Activated CD8-positive, alpha-beta memory T cell treated with anti-CD3 and anti-CD28 coated beads for 36 hours (primary cell): ENCODE measurements at regions not wholly inside any gene's neighbourhood (a gene's known extent, or its start where the extent isn't known, plus 50 kb on each side); places are given as distances from the start of the nearest gene placed in this dataset.
"Not testable (repeated sequence)": the region's sequence is repeated elsewhere in the genome, so short reads cannot be mapped to it uniquely, and the experiment has no call there.

ENCODE experiments used
- CTCF ChIA-PET: fragments of 350-600 bp; sonication (Branson Sonifier 250); formaldehyde crosslinking; loops from one replicate; lab custom pipeline; 2021; ENCODE audit warnings: antibody characterized with exemption; lab: Charles Lee
- POLR2A ChIA-PET: fragments of 350-600 bp; sonication (Branson Sonifier 250); formaldehyde crosslinking; loops from one replicate; lab custom pipeline; 2021; ENCODE audit warnings: antibody characterized with exemption; lab: Charles Lee

DNA sequence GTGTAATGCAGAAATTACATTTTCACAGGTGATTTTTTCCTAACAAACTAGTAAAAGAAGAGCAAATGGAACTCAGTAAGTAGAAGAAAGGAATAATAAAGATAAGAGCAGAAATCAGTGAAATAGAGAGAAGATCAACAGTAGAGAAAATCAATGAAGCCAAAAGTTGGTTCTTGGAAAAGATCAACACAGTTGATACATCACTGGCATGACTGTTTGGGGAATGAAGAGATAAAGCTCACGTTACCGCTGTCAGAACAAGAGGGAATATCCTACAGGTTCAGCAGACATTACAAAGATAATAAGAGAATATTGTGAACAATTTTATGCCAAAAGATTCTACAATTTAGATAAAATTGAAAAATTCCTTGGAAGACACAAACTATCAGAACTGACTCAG is 146.4 kb downstream of the ACTR3B start:
- ChIA-PET POLR2A (no interaction called here), CTCF (no interaction called here)

DNA sequence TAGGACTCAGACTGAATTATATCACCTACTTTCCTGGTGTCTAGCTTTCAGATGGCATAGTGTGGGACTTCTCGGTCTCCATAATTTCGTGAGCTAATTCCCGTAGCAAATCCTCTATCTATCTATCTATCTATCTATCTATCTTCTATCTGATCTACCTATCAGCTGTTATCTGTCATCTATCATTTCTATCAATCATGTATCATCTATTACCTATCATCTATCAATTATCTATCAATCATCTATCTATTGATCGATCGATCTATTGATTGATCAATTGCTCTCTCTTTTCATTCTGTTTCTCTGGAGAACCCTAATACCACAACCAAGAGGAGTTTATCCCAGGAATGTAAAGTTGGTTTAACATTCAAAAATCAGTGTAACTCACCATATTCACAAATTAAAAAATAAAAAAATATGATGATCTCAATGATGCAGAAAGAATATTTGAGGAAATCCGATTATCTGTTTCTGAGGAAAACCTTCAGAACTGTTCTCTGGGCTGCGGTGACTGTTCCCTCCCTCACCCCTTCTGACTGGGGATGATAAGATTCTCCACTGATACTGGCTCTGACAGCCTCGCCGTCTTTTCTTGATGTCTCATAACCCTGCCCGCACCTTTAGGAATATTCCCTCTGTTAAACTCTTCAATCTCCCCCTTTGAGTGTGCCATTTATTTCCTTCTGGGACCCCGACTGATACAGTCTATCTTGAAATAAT is 147.7 kb downstream of the ACTR3B start:
- ChIA-PET CTCF (no interaction called here), POLR2A (no interaction called here)

DNA sequence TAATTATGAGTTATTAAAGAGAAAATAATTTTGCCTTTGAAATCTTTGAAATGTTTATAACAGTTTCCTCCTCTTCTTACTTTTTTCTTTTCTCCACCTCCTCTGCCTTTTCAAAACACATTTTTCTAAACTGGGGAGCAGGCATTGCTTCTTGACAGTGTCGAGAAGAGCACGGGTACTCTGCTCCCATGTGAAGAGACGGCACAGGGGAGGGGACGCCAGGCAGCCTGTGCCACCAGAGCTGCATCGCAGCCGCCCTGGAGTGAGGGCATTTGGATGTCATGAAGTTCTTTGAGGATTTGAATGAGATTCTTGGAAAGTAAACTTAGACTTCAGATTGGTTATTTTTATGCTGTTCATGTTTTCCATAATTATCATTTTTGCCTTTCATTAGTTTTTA is 149.7 kb downstream of the ACTR3B start:
- ChIA-PET CTCF (no interaction called here), POLR2A (no interaction called here)

DNA sequence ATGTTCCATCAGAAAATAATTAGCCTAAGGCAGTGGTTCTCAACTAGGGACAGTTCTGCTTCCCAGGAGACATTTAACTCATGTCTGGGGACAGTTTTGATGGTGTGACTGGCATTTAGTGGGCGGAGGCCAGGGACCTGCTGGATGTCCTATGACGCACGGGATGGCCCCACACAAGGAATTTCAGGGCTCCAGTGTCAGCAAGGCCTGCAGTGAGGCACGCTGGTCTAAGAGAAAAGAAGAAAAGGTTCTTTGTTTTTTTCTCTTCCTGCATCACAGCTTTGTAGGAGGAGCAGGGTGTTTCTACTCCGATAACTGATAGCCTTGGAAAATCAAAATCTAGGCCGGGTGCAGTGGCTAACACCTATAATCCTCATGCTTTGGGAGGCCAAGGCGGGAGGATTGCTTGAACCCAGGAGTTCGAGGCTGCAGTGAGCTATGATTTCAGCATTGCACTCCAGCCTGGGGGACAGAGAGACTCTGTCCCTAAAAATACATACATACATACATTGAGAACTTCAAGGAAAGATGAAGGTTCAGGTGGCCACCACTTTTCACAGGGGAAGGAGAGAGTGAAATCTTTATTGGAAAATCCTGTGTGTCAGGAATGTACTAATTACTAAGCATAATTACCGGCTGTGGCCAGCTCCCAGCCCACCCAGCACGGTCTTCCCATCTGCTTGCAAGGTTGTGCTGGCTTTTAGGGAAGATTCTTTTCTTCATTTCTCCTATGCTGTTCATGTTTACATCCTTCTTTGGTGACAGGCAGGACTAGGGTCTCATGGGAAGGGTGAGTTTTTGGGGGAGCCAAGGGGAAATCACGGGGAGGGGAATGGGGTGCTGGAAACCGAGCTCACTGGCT is 150.4 kb downstream of the ACTR3B start:
- CTCF ChIA-PET = no interaction called here
- POLR2A ChIA-PET = no interaction called here

DNA sequence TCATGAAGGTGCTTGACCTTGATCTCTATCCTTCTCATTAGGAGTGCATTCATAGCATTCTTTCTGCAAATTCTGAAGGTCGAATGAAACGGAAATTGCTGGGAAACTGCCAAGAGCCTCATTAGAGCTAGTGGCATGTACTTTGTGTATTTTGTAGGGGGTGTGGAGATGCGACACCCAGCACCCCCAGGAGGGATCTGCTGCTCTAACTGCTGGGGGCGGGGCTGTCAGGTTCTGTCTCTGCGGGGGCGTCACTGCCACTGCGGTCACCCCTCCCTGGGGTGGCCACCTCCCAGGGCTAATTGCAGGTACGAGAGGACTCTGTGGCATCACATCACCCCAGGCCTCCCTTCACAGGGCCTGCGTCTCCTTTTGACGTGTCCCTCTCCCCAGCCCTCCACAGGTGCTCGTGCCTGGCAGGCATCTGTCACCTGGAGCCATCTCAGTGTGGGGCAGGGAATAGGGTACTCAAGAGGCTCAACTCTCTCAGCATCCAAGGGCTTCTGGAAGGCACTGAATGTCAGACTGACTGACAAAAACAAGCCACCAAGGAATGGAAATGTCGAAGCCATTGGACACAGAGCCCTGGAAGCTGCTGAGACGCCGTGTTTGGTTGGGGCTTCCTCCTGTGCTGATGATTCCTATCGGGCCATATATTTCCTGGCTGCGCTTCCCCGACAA is 151.1 kb downstream of the ACTR3B start:
- POLR2A ChIA-PET = no interaction called here
- CTCF ChIA-PET = no interaction called here

DNA sequence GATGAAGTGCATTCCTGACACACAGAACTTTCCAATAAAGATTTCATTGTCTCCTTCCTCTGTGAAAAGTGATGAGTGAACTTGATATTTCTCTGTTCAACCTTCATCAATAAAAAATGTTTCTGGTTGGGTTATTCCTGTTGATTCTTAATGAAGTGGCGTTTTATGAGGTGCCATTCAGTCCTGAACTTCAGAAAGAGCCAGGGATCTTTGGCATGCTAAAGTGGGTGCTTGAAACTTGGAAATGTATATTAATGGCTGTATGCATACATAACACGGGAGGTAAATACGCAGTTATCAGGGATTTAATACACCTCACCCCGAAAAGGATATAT is 151.6 kb downstream of the ACTR3B start:
- ChIA-PET CTCF (no interaction called here), POLR2A (no interaction called here)

DNA sequence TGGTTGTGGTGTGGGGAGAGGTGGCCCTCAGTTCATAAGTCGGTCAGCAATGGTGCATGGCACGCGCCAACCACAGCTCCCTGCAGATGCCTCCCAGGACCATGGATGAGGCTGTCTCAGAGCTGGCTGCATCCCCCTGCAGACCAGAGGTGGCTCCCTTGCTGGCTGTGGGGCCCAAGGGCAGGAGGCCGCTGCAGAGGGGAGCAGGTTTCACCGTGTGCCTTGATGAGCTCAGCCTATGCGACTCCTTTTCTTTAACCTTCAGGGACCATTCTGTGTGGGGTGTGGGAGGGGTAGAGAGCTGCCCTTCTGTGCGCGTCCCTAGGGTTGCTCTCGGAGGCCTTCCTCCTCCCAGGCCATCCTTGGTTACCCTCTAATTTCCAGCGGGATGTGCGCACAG is 152.4 kb downstream of the ACTR3B start:
- ChIA-PET CTCF (no interaction called here), POLR2A (no interaction called here)

DNA sequence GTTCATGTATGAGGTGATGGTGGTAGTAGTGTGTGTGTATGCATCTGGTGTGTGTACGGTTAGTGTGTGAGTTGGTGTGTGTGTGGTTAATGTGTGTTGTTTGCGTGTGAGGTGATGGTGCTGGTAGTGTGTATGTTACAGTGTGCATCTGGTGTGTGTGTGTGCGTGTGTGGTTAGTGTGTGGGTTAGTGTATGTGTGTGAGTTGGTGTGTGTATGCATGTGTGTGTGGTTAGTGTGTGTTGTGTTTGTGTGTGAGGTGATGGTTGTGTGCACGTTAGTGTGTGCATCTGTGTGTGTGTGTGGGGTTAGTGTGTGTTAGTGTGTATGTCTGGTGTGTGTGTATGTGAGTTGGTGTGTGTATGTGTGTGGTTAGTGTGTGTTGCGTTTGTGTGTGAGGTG is 153.0 kb downstream of the ACTR3B start:
- POLR2A ChIA-PET = no interaction called here
- CTCF ChIA-PET = no interaction called here

DNA sequence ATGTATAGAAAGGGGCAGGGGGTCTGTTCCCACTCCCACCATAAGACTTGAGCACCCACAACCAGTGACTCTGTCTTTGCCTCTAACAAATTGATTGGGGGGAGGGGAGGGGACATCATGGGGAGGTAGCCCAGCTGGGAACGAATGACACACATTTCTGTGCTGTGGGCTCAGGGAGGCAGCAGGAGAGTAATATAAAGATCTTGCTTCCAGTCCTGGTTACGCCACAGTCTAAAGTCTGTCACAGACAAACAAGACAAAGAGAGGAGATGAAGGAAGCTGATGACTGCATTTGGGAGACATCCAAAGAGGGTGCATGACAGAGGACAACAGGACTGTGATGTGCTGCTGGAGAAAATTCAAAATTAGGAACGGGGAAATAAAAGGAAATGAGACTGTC is 153.9 kb downstream of the ACTR3B start:
- CTCF ChIA-PET = interaction anchor here (0.7 kb wide), 1 partner anchor 13 kb away, joined by 4 read pairs; no protein-coding TSS in a partner anchor
- POLR2A ChIA-PET = no interaction called here

DNA sequence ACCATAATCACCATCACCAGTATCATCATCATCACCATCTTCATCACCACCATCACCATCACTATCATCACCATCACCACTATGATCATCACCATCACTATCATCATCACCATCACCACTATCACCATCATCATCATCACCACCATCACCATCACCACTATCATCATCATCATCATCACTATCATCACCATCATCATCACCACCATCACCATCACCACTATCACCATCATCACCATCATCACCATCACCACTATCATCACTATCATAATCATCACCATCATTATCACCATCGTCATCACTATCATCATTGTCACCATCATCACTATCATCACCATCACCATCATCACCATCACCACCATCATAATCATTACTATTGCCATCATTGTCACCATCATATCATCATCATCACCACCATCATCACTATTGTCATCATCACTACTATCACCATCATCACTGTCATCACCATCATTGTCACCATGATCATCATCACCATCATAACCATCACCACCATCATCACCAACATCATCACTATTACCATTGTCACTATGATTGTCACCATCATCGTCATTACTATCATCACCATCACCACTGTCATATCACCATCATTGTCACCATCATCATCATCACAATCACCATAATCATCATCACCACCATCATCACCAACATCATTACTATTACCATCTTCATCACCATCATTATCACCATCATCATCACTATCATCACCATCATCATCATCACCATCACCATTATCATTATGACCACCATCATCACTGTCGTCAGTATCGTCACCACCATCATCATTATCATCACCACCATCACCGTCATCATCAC is 154.7 kb downstream of the ACTR3B start:
- ChIA-PET POLR2A (no interaction called here), CTCF (no interaction called here)

DNA sequence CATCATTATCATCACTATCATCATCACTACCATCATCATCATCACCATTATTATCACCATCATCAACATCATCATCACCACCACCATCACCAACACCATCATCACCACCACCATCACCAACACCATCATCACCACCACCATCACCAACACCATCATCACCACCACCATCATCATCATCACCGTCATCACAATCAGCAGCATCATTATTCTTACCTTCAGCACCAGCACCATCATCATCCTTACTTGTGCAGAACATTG is 155.2 kb downstream of the ACTR3B start:
- CTCF ChIA-PET, POLR2A ChIA-PET: not testable (repeated sequence)

DNA sequence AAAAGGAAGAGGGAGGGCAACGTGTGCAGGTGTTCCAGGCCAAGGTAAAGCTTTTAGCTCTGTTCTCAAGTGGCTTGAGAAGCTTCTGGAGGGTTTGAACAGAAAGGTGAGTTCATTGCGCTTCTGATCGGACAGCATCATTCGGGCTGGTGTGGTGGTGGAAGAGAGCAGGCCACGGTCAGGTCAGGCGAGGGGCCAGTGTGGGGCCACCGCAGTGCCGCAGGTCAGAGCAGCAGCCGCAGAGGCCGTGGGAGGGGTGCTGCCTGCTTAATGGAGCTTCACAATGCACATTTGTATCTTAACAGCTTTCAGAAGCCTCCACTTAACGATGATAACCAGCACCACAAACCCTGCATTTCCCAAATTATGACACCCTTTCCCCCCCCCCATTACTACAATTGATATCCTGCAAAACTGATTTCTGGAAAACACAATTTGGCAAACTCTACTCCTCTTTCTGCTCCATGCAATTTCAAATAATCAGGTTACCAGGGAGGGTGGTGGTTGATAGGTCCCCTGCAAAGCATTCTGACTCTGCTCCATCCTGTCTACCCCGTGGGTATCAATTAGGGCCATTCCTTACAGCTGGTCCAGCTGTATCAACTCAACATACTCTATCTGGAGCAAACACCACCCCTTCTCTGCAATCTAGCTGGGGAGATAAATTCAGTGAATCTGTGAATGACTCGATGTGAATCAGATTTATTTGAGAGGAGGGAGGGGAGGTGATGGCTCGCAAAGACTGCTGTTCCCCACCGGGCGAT is 162.9 kb downstream of the ACTR3B start:
- ChIA-PET CTCF (no interaction called here), POLR2A (no interaction called here)

DNA sequence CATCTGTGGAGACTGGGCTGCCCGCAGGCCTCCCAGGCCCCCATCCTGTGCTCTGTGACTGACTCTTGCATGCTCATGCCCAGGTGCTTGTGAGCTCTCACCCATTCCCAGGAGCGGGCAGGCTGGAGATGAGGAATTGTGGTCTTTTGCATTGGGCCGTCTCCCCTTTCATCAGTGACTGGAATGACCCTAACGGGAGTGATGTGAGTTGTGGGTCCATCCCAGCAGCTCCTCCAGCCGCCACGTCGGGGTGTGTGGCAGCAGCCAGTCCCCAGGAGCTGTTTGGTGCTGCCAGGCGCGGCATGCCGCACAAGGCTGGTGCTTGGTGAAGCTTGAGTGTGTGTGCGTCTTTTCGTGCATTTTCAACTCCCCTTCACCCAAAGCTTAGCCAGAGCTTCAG is 164.2 kb downstream of the ACTR3B start:
- CTCF ChIA-PET = no interaction called here
- POLR2A ChIA-PET = no interaction called here

DNA sequence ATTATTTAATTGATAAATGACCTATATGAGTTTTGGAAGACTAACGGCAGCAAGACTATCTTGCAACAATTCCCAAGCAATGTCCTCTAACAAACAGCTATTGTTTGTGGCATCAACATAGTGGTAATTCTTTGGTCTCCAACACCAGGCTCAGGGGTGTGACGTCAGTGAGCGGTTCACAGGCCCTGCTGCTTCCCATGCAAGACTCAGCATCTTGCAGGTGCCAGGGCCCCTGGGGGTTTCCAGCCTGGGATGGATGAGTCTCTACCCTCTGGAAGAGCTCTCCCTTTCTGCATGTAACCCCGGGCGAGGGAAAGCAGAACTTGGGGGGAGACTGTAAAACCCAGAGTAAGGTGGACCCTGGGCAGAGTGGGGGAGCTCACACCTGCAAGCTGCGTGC is 164.7 kb downstream of the ACTR3B start:
- ChIA-PET CTCF (no interaction called here), POLR2A (no interaction called here)

DNA sequence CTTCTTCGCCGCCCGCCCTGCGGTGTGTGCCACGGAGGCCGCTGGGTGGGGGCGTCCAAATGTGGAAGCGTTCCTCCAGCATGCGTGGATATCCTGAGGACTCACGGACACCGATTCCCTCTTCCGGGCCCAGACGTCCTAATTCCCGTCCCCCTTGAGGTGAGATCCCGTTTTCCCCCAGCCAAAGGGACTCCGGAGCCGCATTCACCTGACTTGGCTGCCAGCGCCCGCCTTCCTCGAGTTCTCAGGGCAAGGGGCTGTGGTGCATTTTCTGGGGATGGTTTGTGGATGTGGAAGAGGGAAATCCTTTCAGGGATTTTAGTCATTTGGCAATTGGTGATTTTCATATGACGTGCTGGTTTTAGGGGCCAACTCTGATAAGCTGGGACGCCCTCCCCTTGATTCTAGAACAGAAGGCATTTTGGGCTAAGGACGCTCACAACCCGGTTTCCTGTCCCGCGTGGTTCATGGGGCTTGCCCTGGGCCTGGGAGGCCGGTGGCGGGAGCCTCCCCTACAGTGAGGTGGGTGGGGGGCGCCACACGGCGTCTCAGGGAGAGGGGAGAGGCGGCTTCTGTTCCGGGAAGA is 165.4 kb downstream of the ACTR3B start:
- CTCF ChIA-PET = no interaction called here

DNA sequence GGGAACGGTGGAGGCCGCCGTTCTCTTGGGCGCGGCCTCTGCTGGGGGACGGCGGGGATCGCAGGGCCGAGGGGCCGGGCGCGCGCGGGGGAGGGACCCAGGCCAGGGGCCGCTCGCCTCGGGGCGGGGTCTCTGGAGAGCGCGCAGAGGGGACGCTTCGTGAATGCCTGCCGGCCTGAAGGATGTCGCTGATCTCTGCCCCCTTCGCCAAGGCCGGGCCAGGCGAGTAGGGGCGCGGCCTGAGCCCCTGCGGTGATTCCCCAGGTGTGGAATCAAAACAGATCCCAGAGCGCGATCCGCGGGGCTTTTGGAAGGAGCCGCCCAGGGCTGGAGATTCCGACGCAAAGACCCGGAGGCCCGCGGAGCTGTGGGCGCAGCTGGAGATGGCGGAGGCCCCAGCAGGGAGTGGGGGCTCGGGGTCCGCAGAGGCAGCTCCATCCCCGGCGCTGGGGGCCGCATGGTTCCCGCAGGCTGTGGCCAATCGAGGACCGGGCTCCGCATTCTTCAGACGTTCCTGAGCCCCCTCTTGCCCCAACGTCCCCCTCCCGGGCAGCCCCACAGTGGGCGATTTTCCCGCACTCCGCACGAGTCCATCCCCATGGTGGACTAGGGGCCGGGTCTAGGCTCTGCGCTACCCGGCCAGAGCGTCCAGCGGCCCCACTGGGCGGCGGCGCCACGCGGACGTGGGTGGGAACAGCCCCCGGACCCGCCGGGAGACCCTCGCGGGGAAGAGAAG is 166.0 kb downstream of the ACTR3B start:
- ChIA-PET CTCF (no interaction called here), POLR2A (no interaction called here)

More for the DNA sequence above, 165.4 kb downstream of the ACTR3B start:
- POLR2A ChIA-PET = no interaction called here

DNA sequence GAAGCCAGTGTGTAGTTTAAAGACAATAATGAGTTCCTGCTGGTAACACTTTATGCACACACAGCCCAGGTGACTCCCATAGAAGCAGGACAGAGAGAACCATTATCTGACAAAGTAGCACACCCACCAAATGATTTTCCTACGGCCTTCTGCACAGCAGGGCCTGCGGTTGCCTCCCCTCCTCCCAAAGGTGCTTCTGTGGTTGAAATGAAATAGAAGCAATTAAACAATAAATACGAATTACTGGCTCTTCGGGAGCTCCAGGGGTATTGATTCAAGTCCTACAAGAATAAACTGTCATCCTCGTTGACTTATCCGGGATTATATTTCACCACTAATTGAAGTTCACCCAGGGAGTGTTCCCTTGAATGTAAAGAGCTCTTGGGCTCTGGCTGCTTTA is 172.1 kb downstream of the ACTR3B start:
- ChIA-PET CTCF (no interaction called here), POLR2A (no interaction called here)

DNA sequence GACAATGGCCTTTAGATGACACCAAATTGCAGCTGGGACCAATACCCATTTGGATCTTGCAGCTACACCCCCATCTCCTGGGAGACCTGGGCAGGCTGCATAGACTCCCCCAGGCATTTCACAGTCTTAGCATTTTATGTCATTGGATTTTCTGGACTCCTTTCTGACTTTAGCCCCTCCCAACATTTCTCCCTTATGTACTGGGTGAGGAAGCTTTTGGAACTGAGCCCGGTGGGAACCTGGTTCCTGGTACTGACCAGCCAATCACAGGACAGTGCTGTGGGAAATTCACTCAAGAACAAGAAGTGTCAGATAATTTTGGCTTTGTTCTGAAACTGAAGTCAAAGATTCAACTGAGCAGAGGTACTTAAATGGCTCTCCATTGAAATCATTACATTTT is 177.7 kb downstream of the ACTR3B start:
- ChIA-PET POLR2A (no interaction called here), CTCF (no interaction called here)
